ENCODE measurements at regions not wholly inside any gene's neighbourhood (a gene's known extent, or its start where the extent isn't known, plus 50 kb on each side); places are given as distances from the start of the nearest gene placed in this dataset.

- Histone ChIP-seq H3K27me3 (ENCODE audit: insufficient read depth, poor library complexity, severe bottlenecking) (no peaks in the 10 kb centered on the region), H3K4me3 (replicated peaks; ENCODE audit: insufficient read depth, low read length) (no peak overlapping the region), H3K27ac (replicated peaks) (no peak overlapping the region)
- DNase-seq (ENCODE audit: low read depth in 1 of 2, low spot score in 1 of 2), result no peak
- TF ChIP-seq, protein P1, sequence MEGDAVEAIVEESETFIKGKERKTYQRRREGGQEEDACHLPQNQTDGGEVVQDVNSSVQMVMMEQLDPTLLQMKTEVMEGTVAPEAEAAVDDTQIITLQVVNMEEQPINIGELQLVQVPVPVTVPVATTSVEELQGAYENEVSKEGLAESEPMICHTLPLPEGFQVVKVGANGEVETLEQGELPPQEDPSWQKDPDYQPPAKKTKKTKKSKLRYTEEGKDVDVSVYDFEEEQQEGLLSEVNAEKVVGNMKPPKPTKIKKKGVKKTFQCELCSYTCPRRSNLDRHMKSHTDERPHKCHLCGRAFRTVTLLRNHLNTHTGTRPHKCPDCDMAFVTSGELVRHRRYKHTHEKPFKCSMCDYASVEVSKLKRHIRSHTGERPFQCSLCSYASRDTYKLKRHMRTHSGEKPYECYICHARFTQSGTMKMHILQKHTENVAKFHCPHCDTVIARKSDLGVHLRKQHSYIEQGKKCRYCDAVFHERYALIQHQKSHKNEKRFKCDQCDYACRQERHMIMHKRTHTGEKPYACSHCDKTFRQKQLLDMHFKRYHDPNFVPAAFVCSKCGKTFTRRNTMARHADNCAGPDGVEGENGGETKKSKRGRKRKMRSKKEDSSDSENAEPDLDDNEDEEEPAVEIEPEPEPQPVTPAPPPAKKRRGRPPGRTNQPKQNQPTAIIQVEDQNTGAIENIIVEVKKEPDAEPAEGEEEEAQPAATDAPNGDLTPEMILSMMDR (IDR thresholded peaks at IDR 0.05; ENCODE audit: insufficient read depth, low read length), result no peak
- TF ChIP-seq GABPA (IDR thresholded peaks at IDR 0.05; ENCODE audit: low read depth) (no peak), REST (IDR thresholded peaks at IDR 0.05; ENCODE audit: insufficient replicate concordance, low read depth) (no peak), SPI1 (IDR thresholded peaks at IDR 0.05; ENCODE audit: borderline replicate concordance, low read depth) (no peak), POLR2AphosphoS5 (IDR thresholded peaks at IDR 0.05; ENCODE audit: low read depth) (no peak)
Measured at GRCh38 chr4:90030202-90030601, 97.0 kb upstream of the CCSER1 start.

GRCh38 chr4:90030953-90031352 is 96.2 kb upstream of the CCSER1 start:
- TF ChIP-seq SPI1 (IDR thresholded peaks at IDR 0.05; ENCODE audit: borderline replicate concordance, low read depth) (no peak), POLR2AphosphoS5 (IDR thresholded peaks at IDR 0.05; ENCODE audit: low read depth) (no peak), GABPA (IDR thresholded peaks at IDR 0.05; ENCODE audit: low read depth) (no peak), REST (IDR thresholded peaks at IDR 0.05; ENCODE audit: insufficient replicate concordance, low read depth) (no peak)
- TF ChIP-seq, protein P1 (IDR thresholded peaks at IDR 0.05; ENCODE audit: insufficient read depth, low read length), result no peak
- no peak for DNase-seq (ENCODE audit: low read depth in 1 of 2, low spot score in 1 of 2)
- Histone ChIP-seq H3K27ac (replicated peaks) (no peak overlapping the region), H3K4me3 (replicated peaks; ENCODE audit: insufficient read depth, low read length) (no peak overlapping the region), H3K27me3 (ENCODE audit: insufficient read depth, poor library complexity, severe bottlenecking) (no peaks in the 10 kb centered on the region)

DNA sequence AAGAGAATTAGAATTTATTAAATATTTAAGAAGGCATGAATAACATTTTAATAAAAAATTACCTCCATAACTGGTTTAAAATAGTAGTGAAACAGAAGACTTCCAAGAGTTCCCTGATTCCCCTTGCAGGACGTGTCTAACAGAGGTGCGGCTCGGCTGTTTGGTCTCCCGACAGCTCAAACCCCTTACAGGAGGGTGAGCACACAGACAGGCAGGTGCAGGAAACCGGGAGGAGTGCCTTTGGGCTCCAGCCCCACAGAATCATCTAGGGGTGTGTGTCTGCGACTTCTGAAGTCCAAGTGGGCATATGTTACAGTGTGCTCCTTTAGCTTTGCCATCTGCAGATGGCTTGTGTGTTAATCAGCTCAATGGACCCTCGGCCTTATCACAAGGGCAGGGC is 88.1 kb upstream of the CCSER1 start:
- no peak for DNase-seq (ENCODE audit: low read depth in 1 of 2, low spot score in 1 of 2)
- H3K4me3 ChIP-seq (replicated peaks; ENCODE audit: insufficient read depth, low read length), result no peak overlapping the region
- H3K27ac ChIP-seq (replicated peaks), result no peak overlapping the region
- no peaks in the 10 kb centered on the region for H3K27me3 ChIP-seq (ENCODE audit: insufficient read depth, poor library complexity, severe bottlenecking)
- TF ChIP-seq GABPA (IDR thresholded peaks at IDR 0.05; ENCODE audit: low read depth), result no peak
- no peak for TF ChIP-seq REST (IDR thresholded peaks at IDR 0.05; ENCODE audit: insufficient replicate concordance, low read depth)
- TF ChIP-seq, protein P1 (IDR thresholded peaks at IDR 0.05; ENCODE audit: insufficient read depth, low read length), result no peak
- no peak for TF ChIP-seq POLR2AphosphoS5 (IDR thresholded peaks at IDR 0.05; ENCODE audit: low read depth)
- no peak for TF ChIP-seq SPI1 (IDR thresholded peaks at IDR 0.05; ENCODE audit: borderline replicate concordance, low read depth)
